Skin of body (tissue), 1 donor: ENCODE measurements at regions not wholly inside any gene's neighbourhood (a gene's known extent, or its start where the extent isn't known, plus 50 kb on each side); places are given as distances from the start of the nearest gene placed in this dataset.
"Not testable (repeated sequence)": the region's sequence is repeated elsewhere in the genome, so short reads cannot be mapped to it uniquely, and the experiment has no call there.

Source experiments
- DNase-seq: peaks from one replicate; lab custom pipeline; 2025; lab: John Stamatoyannopoulos, UW

DNA sequence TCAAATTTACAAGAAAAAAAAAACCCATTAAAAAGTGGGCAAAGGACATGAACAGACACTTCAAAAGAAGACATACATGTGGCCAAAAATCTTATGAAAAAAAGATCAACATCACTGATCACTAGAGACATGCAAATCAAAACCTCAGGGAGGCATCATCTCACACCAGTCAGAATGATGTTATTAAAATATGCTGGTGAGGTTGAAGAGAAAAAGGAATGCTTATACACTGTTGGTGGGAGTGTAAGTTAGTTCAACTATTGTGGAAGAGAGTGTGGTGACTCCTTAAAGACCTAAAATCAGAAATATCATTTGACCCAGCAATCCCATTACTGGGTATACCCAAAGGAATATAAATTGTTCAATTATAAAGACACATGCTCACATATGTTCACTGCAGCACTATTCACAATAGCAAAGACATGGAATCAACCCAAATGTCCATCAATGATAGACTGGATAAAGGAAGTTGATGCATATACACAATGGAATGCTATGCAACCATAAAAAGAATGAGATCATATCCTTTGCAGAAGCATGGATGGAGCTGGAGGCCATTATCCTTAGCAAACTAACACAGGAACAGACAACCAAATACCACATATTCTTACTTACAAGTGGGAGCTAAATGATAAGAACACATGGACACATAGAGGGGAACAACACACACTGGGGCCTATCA, 100.3 kb upstream of the GALNT15 start:
- not testable (repeated sequence) for DNase-seq

DNA sequence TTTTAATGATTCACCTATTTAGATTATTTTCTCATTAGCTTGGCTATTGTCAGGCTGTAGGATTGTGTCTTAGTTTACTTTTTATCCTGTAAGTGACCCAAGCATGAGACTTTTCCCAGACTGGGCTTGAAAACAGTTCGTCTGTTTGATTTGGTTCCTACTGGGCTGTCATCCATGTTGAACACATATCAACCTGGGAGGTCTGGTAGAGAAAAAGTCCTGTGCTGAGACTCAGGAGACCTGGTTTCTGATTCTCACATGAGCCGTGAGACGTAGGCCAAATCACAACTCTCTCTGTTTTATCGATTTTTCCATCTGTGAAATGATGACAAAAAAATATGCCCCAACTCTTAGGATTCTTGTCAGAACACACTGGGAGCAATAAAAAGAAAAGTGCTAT, 98.8 kb upstream of the GALNT15 start:
- no peak for DNase-seq

GRCh38 chr3:16076564-16076963, 97.9 kb upstream of the GALNT15 start:
- DNase-seq: no peak

- DNase-seq: not testable (repeated sequence)
Observed at GRCh38 chr3:16077146-16077545, 97.3 kb upstream of the GALNT15 start.

- DNase-seq: not testable (repeated sequence)
Observed at GRCh38 chr3:16077681-16078080, 96.8 kb upstream of the GALNT15 start.

DNA sequence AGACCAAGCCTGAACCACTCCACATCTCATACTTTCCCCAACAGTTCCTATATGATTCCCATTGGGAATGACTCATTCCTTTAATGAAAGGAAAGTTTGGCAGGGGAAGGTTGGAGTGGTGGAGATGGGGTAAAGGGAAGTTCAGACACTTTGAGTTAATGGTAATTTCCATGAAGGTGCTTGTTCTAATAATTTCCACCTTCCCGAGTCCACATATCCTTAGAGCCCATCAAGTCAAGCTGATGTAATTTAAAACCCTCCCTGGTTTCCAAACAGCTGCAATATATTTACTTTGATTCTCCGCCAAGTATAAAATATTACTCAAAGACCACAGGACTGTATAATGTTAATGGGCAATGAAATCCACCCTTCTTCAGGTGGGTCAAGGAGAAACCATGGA, 95.0 kb upstream of the GALNT15 start:
- no peak for DNase-seq

DNA sequence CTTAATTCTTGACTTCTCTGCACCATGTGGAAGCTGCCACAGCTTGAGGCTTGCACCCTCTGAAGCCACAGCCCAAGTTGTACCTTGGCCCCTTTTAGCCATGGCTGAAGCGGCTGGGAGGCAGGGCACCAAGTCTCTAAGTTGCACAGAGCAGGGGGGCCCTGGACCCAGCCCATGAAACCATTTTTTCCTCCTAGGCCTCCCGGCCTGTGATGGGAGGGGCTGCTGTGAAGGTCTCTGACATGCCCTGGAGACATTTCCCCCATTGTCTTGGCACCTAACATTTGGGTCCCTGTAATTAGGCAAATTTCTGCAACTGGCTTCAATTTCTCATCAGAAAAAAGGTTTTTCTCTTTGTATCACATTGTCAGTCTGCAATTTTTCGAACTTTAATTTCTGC, 92.8 kb upstream of the GALNT15 start:
- no peak for DNase-seq

DNA sequence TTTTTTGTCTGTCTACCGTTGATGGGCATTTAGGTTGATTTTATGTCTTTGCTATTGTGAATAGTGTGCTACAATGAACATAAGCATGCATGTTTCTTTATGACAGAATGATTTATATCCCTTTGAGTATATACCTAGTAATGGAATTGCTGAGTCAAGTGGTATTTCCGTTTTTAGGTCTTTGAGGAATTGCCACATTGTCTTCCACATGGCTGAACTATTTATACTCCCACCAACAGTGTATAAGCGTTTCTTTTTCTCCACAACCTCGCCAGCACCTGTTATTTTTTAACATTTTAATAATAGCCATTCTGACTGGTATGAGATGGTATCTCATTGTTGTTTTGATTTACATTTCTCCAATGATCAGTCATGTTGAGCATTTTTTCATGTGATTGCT, 89.6 kb upstream of the GALNT15 start:
- DNase-seq: peak; percentile 21

- no peak for DNase-seq
Observed at GRCh38 chr3:16085410-16085809, 89.1 kb upstream of the GALNT15 start.

- no peak for DNase-seq
Observed at GRCh38 chr3:16085884-16086608, 88.4 kb upstream of the GALNT15 start.

DNA sequence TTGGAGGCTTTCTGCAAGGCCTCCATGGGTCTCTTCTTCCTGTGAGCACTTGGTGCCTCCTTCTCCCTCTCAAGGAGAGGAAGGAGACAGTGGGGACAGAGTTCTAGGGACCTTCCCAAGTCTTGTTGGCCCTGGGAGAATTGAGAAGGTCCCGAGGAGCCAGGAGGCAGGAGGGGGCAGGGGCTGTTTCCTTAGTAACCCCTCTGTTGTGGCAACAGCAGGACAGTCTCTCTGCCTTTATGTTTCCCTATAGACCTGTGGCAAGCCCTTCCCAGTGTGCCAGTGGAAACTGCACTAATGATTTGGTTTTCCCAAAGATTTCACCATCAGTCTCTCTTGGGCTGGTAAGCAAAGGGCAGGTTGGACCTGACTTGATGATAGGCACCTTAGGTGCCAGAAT, 87.8 kb upstream of the GALNT15 start:
- no peak for DNase-seq

GRCh38 chr3:16088496-16088895, 86.0 kb upstream of the GALNT15 start:
- DNase-seq: no peak

DNA sequence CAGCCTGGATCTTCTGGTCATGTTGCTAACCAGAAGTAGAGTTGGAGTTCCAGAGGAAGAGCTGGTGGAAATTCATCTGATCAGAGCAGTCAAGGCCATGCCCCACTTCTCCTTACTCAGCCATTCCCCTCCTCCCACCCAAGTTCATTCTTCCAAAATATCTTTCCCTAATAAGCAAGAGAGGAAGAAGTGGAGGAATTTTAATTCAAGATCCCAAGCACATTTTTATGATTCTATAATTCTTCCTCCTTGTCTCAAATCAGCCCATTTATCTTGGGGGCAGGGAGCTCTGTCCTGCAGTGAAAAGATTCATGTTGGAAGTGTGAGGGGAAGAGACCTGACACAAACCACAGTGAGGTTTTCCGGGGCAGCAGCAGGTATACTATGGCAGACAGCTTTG, 85.0 kb upstream of the GALNT15 start:
- DNase-seq: no peak

DNA sequence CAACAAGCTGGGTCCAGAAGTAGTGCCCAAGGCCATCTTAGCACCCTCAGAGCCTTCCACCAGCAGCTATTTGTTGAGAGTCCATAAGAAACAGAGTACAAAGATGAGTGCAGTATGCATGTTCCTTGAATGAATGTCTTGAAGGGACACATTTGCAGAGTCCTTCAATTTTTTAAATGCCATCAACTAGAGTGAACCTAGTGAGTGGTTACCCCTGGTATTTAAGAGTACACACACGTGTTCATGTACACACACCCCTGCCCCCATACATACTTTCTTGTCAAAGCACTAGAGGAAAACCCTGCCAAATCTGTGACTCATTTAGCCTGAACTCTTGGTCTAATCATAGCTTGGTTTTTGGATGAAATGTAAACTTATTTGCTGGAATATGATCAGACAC, 84.5 kb upstream of the GALNT15 start:
- DNase-seq: peak; percentile 92

DNA sequence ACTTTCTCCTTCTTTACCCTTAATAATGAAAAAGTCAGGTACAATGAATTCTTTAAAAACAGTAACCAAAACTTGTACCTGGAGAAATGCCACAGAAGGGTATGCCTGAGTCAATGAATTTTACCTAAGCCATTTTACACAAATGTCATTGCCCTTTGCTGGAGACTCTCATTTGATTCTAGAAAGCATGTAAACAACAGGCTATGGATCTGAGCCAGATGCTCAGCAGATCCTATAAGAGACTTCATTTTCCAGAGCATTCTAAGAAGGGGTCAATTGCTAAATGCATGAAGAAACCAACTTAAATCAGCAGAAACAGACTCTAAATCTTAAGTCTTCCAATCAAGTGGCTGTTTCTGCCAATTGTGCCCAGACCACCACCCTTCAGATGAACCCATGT, 83.8 kb upstream of the GALNT15 start:
- no peak for DNase-seq

DNA sequence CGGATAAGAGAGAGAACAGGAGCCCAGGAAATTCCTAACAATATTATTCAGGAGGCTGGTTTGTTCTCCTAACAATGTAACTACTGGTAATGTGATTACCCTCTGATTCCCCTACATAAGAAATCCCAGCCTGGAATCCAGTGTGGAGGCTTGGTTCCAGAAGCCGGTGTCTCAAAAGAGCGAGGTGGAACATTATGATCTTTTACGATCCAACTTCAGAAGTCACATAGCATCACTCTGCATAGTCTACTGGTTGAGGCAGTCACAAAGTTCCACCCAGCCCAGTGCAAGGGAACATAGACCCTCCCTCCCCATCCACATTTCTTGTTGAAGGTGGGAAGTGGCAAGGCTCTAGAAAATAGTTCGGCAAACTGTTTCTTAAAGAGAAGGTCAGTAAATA, 81.6 kb upstream of the GALNT15 start:
- no peak for DNase-seq

DNA sequence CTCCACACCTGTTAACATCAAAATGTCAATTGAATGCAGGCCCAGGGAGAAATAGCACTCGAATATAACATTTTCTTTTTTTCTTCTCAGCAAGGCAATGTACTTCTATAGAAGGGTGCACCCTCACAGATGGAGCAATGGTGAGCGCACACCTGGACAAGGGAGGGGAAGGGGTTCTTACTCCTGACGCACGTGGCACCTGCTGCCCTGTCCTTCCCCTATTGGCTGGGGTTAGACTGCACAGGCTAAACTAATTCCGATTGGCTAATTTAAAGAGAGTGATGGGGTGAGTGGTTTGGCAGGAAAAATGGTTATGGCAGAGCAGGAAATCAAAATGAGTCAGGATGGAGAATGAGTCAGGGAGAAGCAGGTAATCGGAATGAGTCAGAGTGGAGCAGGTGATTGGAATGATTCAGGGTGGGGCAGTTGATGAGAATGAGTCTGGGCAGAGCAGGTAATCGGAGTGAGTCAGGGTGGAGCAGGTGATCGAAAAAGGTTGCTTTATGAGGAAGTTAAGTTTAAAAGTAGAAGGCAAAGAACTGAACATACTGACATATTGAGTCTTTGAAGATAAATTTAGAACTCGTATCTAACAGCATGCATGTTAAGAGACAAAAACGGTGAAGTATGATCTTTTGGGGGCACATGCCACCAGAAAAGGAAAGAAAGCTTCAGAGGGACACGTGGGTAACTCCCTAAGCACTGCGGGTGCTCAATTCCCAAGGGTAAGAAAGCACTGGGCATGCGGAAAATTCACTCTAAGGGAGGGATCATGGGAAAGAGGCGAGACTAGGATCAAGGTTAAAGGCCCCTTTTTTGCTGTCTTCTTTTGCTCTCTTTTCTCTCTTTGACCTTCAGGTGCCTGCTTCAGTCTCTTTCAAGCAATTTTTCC, 72.9 kb upstream of the GALNT15 start:
- DNase-seq: no peak

- DNase-seq: no peak
Observed at GRCh38 chr3:16102187-16102561, 72.3 kb upstream of the GALNT15 start.

DNA sequence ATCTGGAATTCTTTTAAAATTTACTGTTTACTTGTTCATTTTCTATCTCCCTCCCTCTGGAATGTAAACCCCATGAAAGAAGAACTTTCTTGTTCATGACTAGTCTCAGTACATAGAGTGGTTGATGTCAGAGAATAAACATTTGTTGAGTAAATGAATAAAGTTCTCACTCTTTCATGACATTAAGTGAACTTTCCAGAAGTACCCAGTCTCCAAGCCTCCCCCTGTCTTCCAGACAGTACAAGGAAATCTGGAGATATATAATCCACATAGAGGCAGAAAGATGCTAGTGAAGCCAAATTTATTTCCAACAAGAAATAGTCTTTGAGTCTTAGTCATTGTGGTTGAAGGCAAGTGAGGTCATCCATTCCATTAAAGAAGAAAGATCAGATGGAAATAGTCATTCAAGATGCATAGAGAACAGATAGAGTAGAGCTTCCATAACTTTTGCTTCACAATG, 71.5 kb upstream of the GALNT15 start:
- DNase-seq: peak; percentile 74

DNA sequence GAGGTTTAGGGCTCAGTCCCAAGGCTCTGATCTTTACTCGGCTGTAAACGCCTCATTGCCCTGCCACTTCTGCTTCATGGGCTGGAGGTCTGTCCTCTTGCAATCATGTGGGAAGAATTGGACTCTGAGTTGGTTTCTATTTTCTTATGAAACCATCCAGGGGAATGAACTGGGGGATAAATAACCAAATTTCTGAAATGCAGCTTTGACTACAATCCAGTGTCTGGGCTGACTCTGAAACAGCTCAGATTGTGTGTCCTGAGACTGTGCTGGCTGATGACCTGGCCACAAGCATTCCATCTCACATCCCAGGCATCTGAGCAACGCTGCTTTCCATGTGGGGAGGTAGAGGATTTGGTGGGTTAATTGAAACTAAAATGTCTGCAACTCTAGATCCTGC, 71.0 kb upstream of the GALNT15 start:
- no peak for DNase-seq

GRCh38 chr3:16104156-16104555, 70.3 kb upstream of the GALNT15 start:
- no peak for DNase-seq

GRCh38 chr3:16106050-16106449, 68.4 kb upstream of the GALNT15 start:
- peak; percentile 78 for DNase-seq
